T-helper 2 cell (primary cell): ENCODE measurements at regions not wholly inside any gene's neighbourhood (a gene's known extent, or its start where the extent isn't known, plus 50 kb on each side); places are given as distances from the start of the nearest gene placed in this dataset.
"Not testable (repeated sequence)": the region's sequence is repeated elsewhere in the genome, so short reads cannot be mapped to it uniquely, and the experiment has no call there.

Experiments used
- DNase-seq, 5 experiments: peaks; one replicate each; pipeline versions ENCODE4 v3.0.0 to v3.0.0-alpha.2; 2012 to 2022

DNA sequence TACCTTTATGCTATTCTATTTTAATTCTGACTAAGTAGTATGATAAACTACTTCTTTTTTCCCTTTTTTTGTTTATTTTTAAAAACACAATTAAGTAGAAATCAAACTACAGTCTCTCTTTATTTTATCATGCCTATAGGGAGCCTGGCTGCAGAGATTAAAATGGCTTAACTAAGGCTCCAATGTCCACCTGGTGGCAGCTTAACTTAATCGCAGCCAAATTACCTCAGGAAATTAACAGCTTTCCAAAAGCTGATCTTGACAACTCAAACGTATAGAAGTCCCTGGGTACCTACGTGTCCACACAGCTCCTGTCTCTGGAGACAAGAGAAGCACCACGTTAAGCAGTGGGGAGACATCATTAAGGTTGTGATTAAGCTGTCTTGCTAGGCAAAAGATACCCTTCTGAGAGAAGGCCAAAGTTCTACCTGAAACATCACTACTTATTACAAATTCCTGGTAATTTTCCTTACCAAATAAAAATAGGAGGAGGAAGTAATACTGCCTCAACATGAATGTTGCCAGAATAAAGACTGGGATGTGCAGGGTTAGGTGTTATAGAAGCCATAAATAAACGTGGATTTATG, 63.2 kb upstream of the SNX19 start:
- no peak for DNase-seq

DNA sequence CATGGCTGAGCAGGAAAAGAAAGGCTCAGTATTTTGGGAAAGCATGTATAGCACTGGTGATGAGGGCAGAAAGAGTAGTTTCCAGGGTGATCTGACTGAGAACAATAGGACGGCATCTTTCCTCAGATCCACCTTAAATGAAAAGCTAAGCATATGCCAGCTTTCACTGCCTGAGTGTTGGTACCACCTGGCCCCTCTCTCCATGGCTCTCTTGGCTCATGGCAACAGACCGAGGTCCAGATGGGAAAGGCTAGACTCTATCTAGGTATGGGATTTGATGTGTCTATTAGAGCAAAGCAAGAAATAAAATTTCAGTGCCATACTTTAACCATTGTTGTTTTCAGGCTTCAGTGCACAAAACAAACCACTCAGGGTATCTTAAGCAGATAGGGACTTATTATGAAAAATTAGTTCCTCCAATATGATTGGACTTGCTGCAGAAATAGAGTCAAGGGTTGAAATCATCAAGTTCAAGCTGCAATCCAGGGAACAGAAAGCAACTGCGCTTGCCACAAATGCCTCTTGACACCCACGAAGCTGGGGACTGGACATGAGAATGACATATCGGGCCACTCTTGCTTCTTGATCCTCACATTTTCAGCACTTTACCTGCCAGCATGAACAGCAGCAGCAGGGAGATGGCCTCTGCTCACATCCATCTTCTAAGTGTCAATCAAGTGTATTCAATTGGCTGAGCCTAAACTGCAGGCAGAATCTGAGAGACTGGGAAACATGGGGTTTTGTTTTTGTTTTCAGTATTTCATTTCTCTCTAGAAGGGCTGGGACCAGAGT, 64.0 kb upstream of the SNX19 start:
- DNase-seq = no peak

DNA sequence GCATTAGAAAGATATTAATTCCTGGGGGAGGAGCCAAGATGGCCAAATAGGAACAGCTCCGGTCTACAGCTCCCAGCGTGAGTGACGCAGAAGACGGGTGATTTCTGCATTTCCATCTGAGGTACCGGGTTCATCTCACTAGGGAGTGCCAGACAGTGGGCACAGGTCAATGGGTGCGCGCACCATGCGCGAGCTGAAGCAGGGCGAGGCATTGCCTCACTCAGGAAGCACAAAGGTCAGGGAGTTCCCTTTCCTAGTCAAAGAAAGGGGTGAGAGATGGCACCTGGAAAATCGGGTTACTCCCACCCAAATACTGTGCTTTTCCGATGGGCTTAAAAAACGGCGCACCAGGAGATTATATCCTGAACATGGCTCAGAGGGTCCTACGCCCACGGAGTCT, 68.0 kb upstream of the SNX19 start:
- DNase-seq = not testable (repeated sequence)

GRCh38 chr11:130992788-130993187, 76.5 kb upstream of the SNX19 start:
- DNase-seq = no peak

DNA sequence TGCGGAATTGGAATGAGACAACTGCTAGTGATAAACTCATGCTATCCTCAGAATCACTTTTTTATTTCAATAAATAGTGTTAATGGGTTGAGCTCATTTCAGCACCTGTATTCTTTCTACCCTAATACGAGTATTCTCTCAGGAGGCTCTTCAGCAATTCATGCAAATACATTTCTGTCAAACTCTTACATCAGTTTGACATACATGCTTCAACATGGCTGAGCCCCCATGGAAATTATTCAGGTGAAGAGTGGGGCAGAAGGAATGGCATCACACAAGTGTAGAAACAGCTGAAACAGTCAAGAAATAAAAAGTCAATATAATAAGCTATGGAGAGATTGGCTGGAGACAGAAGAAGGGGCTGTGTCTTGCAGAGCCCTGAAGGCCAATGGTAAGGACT, 77.8 kb upstream of the SNX19 start:
- DNase-seq = no peak

- DNase-seq = no peak
Observed at GRCh38 chr11:130995266-130995665, 79.0 kb upstream of the SNX19 start.

DNA sequence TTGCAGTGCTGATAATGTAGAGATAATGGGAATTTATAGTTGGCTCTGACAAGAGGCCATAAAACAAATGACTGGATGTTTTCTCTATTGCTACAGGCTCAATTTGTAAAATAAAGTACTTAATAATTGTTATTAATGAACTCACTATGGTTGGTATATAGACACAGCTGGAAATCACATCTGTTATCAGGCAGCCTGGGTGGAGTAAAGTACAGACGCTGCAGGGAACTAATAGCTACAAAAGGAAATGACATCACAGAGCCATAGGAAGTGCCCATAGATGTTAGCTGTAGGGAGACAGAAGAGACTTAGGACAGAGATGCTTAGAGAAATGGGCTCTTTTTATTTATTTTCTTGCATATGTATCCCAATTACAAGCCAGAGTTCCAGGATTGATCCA, 81.0 kb upstream of the SNX19 start:
- no peak for DNase-seq

- no peak for DNase-seq
Observed at GRCh38 chr11:130999086-130999485, 82.8 kb upstream of the SNX19 start.

- DNase-seq = no peak
Observed at GRCh38 chr11:130999992-131000770, 83.9 kb upstream of the SNX19 start.

DNA sequence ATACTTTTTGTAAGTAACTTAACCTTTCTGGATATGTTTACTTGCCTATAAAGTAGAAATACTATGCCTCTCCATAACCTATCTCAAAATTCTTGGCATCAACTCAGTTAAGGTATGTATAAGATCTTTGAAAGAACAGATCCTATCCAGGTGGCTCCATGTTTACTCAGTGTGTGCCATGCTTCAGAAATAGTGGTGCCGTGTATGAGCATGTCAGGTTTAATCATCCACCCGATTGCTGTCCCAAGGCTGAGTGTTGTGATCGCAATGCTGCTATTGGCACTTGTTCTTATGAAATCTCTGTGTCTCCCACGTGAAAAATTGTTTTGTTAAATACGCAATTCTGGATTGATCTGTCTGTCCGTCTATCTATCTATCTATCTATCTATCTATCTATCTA, 85.9 kb upstream of the SNX19 start:
- DNase-seq = no peak

- DNase-seq = no peak
Observed at GRCh38 chr11:131005829-131006228, 89.5 kb upstream of the SNX19 start.

GRCh38 chr11:131025020-131025419, 108.7 kb upstream of the SNX19 start:
- DNase-seq = no peak

- no peak for DNase-seq
Observed at GRCh38 chr11:131025421-131026125, 109.3 kb upstream of the SNX19 start.

- DNase-seq = no peak
Observed at GRCh38 chr11:131027491-131027890, 111.2 kb upstream of the SNX19 start.

DNA sequence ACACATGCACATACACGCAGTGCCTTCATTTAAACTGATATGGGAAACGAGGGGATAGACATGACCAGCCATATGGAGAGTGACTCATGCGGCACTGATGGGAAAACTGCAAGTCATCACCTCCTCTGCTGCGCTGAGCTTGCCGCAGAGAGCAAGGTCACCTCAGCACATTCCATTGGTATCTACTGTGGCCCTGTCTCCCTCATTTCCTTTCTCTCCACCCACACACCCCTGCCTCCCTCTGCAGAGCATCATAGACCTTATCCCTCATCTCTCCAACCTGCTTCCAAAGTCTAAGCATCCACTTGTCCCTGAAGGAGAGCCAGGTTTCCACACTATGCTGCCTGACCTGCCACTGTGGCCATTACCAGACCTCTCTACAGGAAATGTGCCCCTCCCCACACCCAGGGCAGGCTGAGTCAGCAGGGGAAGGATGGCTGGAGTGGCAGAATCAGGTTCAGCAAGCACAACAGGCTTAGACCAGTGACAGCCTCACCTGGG, 116.9 kb upstream of the SNX19 start:
- no peak for DNase-seq

GRCh38 chr11:131036514-131036913, 120.2 kb upstream of the SNX19 start:
- DNase-seq = no peak

GRCh38 chr11:131037873-131038272, 121.6 kb upstream of the SNX19 start:
- no peak for DNase-seq

- DNase-seq = no peak
Observed at GRCh38 chr11:131038597-131038996, 122.3 kb upstream of the SNX19 start.

DNA sequence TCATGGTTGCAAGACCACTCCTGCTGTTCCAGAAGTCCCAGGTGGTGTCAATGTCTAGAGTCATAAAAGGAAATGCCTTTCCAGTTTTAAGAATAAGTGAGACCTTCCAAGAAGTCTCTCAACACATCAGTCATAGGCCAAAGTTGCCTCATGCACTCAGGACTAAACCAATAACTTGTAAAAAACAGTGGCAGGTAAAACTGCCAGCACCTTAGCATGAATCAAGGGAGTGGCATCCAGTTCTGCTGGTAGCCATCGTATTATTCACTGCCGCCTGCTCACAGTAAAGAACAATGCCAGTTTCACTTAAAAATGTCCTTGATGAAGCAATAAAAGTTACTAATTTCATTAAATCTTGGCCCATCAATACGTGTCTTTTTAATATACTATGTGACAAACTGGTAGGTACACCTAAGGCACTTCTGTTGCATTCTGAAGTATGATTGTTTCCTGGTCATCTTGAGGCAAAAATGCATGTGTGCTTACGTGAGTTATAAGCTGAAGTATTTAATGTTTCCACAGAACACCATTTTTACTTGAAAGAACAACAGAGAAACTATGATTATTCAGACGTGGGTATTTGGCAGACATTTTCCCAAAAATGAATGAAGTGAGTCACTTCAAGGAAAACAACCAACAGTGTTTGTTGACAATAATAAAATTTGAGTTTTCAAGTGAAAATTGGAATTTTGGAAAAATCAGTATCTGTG, 125.2 kb upstream of the SNX19 start:
- no peak for DNase-seq

GRCh38 chr11:131042041-131042390, 125.7 kb upstream of the SNX19 start:
- no peak for DNase-seq

GRCh38 chr11:131043251-131043650, 127.0 kb upstream of the SNX19 start:
- DNase-seq = no peak

- no peak for DNase-seq
Observed at GRCh38 chr11:131044851-131045250, 128.6 kb upstream of the SNX19 start.
